DMS153 (cell line): ENCODE measurements at regions not wholly inside any gene's neighbourhood (a gene's known extent, or its start where the extent isn't known, plus 50 kb on each side); places are given as distances from the start of the nearest gene placed in this dataset.
A peak's percentile ranks its signal among the peaks of the same experiment; 100 is the strongest.
"Not testable (repeated sequence)": the region's sequence is repeated elsewhere in the genome, so short reads cannot be mapped to it uniquely, and the experiment has no call there.

Experiments used
- DNase-seq: peaks from one replicate; lab custom pipeline; 2025; lab: John Stamatoyannopoulos, UW

GRCh38 chr21:35528116-35529042, 479.3 kb upstream of the RUNX1 start:
- no peak for DNase-seq

GRCh38 chr21:35527358-35527757, 478.3 kb upstream of the RUNX1 start:
- DNase-seq = no peak

GRCh38 chr21:35525443-35525842, 476.3 kb upstream of the RUNX1 start:
- no peak for DNase-seq

GRCh38 chr21:35521852-35522505, 472.9 kb upstream of the RUNX1 start:
- no peak for DNase-seq

GRCh38 chr21:35521293-35521692, 472.2 kb upstream of the RUNX1 start:
- DNase-seq = no peak

- no peak for DNase-seq
Measured at GRCh38 chr21:35520856-35521255, 471.8 kb upstream of the RUNX1 start.

GRCh38 chr21:35520302-35520701, 471.2 kb upstream of the RUNX1 start:
- DNase-seq = peak; percentile 25

GRCh38 chr21:35517865-35518264, 468.8 kb upstream of the RUNX1 start:
- DNase-seq = no peak

GRCh38 chr21:35516292-35516691, 467.2 kb upstream of the RUNX1 start:
- DNase-seq = not testable (repeated sequence)

GRCh38 chr21:35512346-35512745, 463.2 kb upstream of the RUNX1 start:
- no peak for DNase-seq

- DNase-seq = no peak
Measured at GRCh38 chr21:35511696-35512162, 462.6 kb upstream of the RUNX1 start.

- no peak for DNase-seq
Measured at GRCh38 chr21:35510957-35511695, 462.0 kb upstream of the RUNX1 start.

- DNase-seq = no peak
Measured at GRCh38 chr21:35510294-35510693, 461.2 kb upstream of the RUNX1 start.

- DNase-seq = no peak
Measured at GRCh38 chr21:35509001-35509704, 460.1 kb upstream of the RUNX1 start.

GRCh38 chr21:35508139-35508888, 459.2 kb upstream of the RUNX1 start:
- no peak for DNase-seq

- no peak for DNase-seq
Measured at GRCh38 chr21:35507181-35507759, 458.2 kb upstream of the RUNX1 start.

GRCh38 chr21:35506771-35507170, 457.7 kb upstream of the RUNX1 start:
- DNase-seq = no peak

GRCh38 chr21:35506352-35506751, 457.2 kb upstream of the RUNX1 start:
- DNase-seq = no peak

- no peak for DNase-seq
Measured at GRCh38 chr21:35504951-35505466, 455.9 kb upstream of the RUNX1 start.

GRCh38 chr21:35504277-35504676, 455.2 kb upstream of the RUNX1 start:
- DNase-seq = no peak

- no peak for DNase-seq
Measured at GRCh38 chr21:35503671-35504070, 454.6 kb upstream of the RUNX1 start.
